ENCODE measurements at regions not wholly inside any gene's neighbourhood (a gene's known extent, or its start where the extent isn't known, plus 50 kb on each side); places are given as distances from the start of the nearest gene placed in this dataset.
A peak's percentile ranks its signal among the peaks of the same experiment; 100 is the strongest.

GRCh38 chr12:116402163-116402939 is 124.9 kb upstream of the MED13L start:
- no peak for DNase-seq (ENCODE audit: low read depth, low spot score)

- DNase-seq (ENCODE audit: low read depth, low spot score), result no peak
Measured at GRCh38 chr12:116403546-116403945, 126.1 kb upstream of the MED13L start.

- DNase-seq (ENCODE audit: low read depth, low spot score), result no peak
Measured at GRCh38 chr12:116404247-116404646, 126.8 kb upstream of the MED13L start.

- no peak for DNase-seq (ENCODE audit: low read depth, low spot score)
Measured at GRCh38 chr12:116404913-116405611, 127.6 kb upstream of the MED13L start.

- peak; percentile 52 for DNase-seq (ENCODE audit: low read depth, low spot score)
Measured at GRCh38 chr12:116406529-116406928, 129.0 kb upstream of the MED13L start.

GRCh38 chr12:116408489-116409250 is 131.2 kb upstream of the MED13L start:
- DNase-seq (ENCODE audit: low read depth, low spot score), result no peak

GRCh38 chr12:116411977-116412376 is 134.5 kb upstream of the MED13L start:
- DNase-seq (ENCODE audit: low read depth, low spot score), result no peak

- no peak for DNase-seq (ENCODE audit: low read depth, low spot score)
Measured at GRCh38 chr12:116414891-116415290, 137.4 kb upstream of the MED13L start.

- DNase-seq (ENCODE audit: low read depth, low spot score), result no peak
Measured at GRCh38 chr12:116415408-116416108, 138.1 kb upstream of the MED13L start.

GRCh38 chr12:116416166-116416565 is 138.7 kb upstream of the MED13L start:
- DNase-seq (ENCODE audit: low read depth, low spot score), result no peak

- no peak for DNase-seq (ENCODE audit: low read depth, low spot score)
Measured at GRCh38 chr12:116418551-116418950, 140.6 kb upstream of the MAP1LC3B2 start.

GRCh38 chr12:116420227-116420880 is 138.8 kb upstream of the MAP1LC3B2 start:
- no peak for DNase-seq (ENCODE audit: low read depth, low spot score)

- DNase-seq (ENCODE audit: low read depth, low spot score), result no peak
Measured at GRCh38 chr12:116421785-116422538, 137.2 kb upstream of the MAP1LC3B2 start.

- no peak for DNase-seq (ENCODE audit: low read depth, low spot score)
Measured at GRCh38 chr12:116423094-116423493, 136.1 kb upstream of the MAP1LC3B2 start.

GRCh38 chr12:116425256-116426193 is 133.7 kb upstream of the MAP1LC3B2 start:
- no peak for DNase-seq (ENCODE audit: low read depth, low spot score)

GRCh38 chr12:116426391-116427136 is 132.6 kb upstream of the MAP1LC3B2 start:
- peak; percentile 87 for DNase-seq (ENCODE audit: low read depth, low spot score)

GRCh38 chr12:116427200-116427930 is 131.8 kb upstream of the MAP1LC3B2 start:
- DNase-seq (ENCODE audit: low read depth, low spot score), result peak; percentile 95

GRCh38 chr12:116429826-116430360 is 129.3 kb upstream of the MAP1LC3B2 start:
- no peak for DNase-seq (ENCODE audit: low read depth, low spot score)

Data from iPS DF 19.7 (cell line).